GM12892 (cell line): ENCODE measurements at regions not wholly inside any gene's neighbourhood (a gene's known extent, or its start where the extent isn't known, plus 50 kb on each side); places are given as distances from the start of the nearest gene placed in this dataset.

ENCODE experiments used
- POLR2A ChIP-seq: IDR thresholded peaks from 2 replicates; pipeline ENCODE4 v1.6.1; 2011; ENCODE audit warnings: low read depth, low read length, control low read depth
- TAF1 ChIP-seq: IDR thresholded peaks from 2 replicates; pipeline ENCODE4 v1.6.1; 2011; ENCODE audit warnings: low read depth, mild to moderate bottlenecking, control low read depth, low read length, borderline replicate concordance

DNA sequence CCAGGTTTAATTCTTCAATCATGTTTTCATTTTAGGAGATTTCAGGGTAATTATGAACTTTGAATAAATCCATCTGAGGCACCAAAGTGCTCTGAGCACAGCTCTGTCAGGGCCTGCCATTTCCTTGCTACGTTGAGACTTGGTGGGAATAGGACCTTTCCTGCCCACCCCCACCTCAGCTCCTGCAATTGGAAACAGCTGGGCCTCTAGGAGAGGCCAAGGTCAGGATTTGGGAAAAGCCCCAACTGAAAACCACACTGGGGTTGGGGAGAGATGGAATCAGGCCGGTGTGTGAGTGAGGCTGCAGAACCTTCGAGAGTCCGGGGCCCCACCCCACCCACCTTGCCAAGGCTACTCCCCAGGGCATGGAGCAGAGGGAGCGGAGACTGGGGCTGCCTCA lies 212.7 kb upstream of the BCOR start:
- TF ChIP-seq POLR2A, result no peak
- TF ChIP-seq TAF1, result no peak
